ENCODE measurements at regions not wholly inside any gene's neighbourhood (a gene's known extent, or its start where the extent isn't known, plus 50 kb on each side); places are given as distances from the start of the nearest gene placed in this dataset.

GRCh38 chr2:12201369-12201768 is 454.9 kb downstream of the LPIN1 start:
- no peaks in the 10 kb centered on the region for H3K4me1 ChIP-seq
- no peak overlapping the region for H3K4me3 ChIP-seq
- no peaks in the 10 kb centered on the region for H3K27me3 ChIP-seq
- intact Hi-C loops (cut with DNase I) = no loop called here
- no peaks in the 10 kb centered on the region for H3K9me3 ChIP-seq
- TF ChIP-seq POLR2AphosphoS5 (IDR thresholded peaks at IDR 0.05; ENCODE audit: insufficient read depth in 1 of 2, low read depth in 1 of 2) = no peak
- TF ChIP-seq POLR2A (IDR thresholded peaks at IDR 0.05) = no peak
- TF ChIP-seq CTCF (IDR thresholded peaks at IDR 0.05) = no peak
- no peaks in the 10 kb centered on the region for H3K36me3 ChIP-seq
- no peak for DNase-seq (ENCODE audit: extremely low spot score in 2 of 2)
- H3K27ac ChIP-seq = no peak overlapping the region

GRCh38 chr2:12202313-12203075 is 456.1 kb downstream of the LPIN1 start:
- Histone ChIP-seq H3K9me3 (no peaks in the 10 kb centered on the region), H3K27me3 (no peaks in the 10 kb centered on the region), H3K36me3 (no peaks in the 10 kb centered on the region), H3K27ac (no peak overlapping the region), H3K4me3 (no peak overlapping the region), H3K4me1 (no peaks in the 10 kb centered on the region)
- no peak for TF ChIP-seq CTCF (IDR thresholded peaks at IDR 0.05)
- TF ChIP-seq POLR2AphosphoS5 (IDR thresholded peaks at IDR 0.05; ENCODE audit: insufficient read depth in 1 of 2, low read depth in 1 of 2) = no peak
- TF ChIP-seq POLR2A (IDR thresholded peaks at IDR 0.05) = no peak
- intact Hi-C loops (cut with DNase I) = no loop called here
- no peak for DNase-seq (ENCODE audit: extremely low spot score in 2 of 2)

GRCh38 chr2:12203528-12203927 is 457.1 kb downstream of the LPIN1 start:
- Histone ChIP-seq H3K9me3 (no peaks in the 10 kb centered on the region), H3K36me3 (no peaks in the 10 kb centered on the region), H3K27ac (no peak overlapping the region), H3K27me3 (no peaks in the 10 kb centered on the region), H3K4me3 (no peak overlapping the region), H3K4me1 (no peaks in the 10 kb centered on the region)
- DNase-seq (ENCODE audit: extremely low spot score in 2 of 2) = no peak
- intact Hi-C loops (cut with DNase I) = no loop called here
- TF ChIP-seq POLR2A (IDR thresholded peaks at IDR 0.05) = no peak
- TF ChIP-seq POLR2AphosphoS5 (IDR thresholded peaks at IDR 0.05; ENCODE audit: insufficient read depth in 1 of 2, low read depth in 1 of 2) = no peak
- no peak for TF ChIP-seq CTCF (IDR thresholded peaks at IDR 0.05)

GRCh38 chr2:12205086-12205485 is 458.7 kb downstream of the LPIN1 start:
- intact Hi-C loops (cut with DNase I) = no loop called here
- no peaks in the 10 kb centered on the region for H3K36me3 ChIP-seq
- TF ChIP-seq POLR2AphosphoS5 (IDR thresholded peaks at IDR 0.05; ENCODE audit: insufficient read depth in 1 of 2, low read depth in 1 of 2) (no peak), CTCF (IDR thresholded peaks at IDR 0.05) (no peak), POLR2A (IDR thresholded peaks at IDR 0.05) (no peak)
- no peaks in the 10 kb centered on the region for H3K4me1 ChIP-seq
- no peaks in the 10 kb centered on the region for H3K9me3 ChIP-seq
- H3K27me3 ChIP-seq = no peaks in the 10 kb centered on the region
- no peak overlapping the region for H3K4me3 ChIP-seq
- no peak for DNase-seq (ENCODE audit: extremely low spot score in 2 of 2)
- H3K27ac ChIP-seq = no peak overlapping the region

- intact Hi-C loops (cut with DNase I) = no loop called here
- Histone ChIP-seq H3K27me3 (no peaks in the 10 kb centered on the region), H3K4me3 (no peak overlapping the region), H3K36me3 (no peaks in the 10 kb centered on the region), H3K9me3 (no peaks in the 10 kb centered on the region), H3K27ac (no peak overlapping the region), H3K4me1 (no peaks in the 10 kb centered on the region)
- TF ChIP-seq POLR2AphosphoS5 (IDR thresholded peaks at IDR 0.05; ENCODE audit: insufficient read depth in 1 of 2, low read depth in 1 of 2) = no peak
- no peak for TF ChIP-seq POLR2A (IDR thresholded peaks at IDR 0.05)
- no peak for TF ChIP-seq CTCF (IDR thresholded peaks at IDR 0.05)
- DNase-seq (ENCODE audit: extremely low spot score in 2 of 2) = no peak
Measured at GRCh38 chr2:12207491-12207890, 461.1 kb downstream of the LPIN1 start.
